Activated T-cell treated with anti-CD3 and anti-CD28 coated beads, Interleukin-2, amount 50 U/mL, for 48 hours (primary cell): ENCODE measurements at regions not wholly inside any gene's neighbourhood (a gene's known extent, or its start where the extent isn't known, plus 50 kb on each side); places are given as distances from the start of the nearest gene placed in this dataset.

ENCODE experiments used
- DNase-seq, 2 experiments: peaks; one replicate each; pipeline ENCODE4 v3.0.0-alpha.2; 2020

DNA sequence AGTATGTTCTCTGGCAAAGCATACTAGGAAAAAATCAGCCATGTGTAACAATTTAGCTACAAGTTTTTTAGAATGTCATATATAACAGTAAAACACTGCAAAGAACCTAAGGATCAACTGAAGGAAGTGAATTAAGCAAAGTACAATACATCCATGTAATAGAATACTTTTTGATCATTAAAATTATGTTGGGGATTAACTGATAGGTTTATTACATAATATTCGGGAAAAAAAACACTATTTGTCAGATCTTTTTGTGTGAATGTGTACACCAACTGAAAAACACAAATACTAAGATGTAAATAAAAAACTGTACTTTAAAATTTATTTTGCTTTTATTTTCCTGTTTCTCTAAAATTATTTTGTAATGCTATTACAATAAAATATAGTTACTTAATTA, 185.5 kb upstream of the DYNLRB2 start:
- DNase-seq, result no peak

DNA sequence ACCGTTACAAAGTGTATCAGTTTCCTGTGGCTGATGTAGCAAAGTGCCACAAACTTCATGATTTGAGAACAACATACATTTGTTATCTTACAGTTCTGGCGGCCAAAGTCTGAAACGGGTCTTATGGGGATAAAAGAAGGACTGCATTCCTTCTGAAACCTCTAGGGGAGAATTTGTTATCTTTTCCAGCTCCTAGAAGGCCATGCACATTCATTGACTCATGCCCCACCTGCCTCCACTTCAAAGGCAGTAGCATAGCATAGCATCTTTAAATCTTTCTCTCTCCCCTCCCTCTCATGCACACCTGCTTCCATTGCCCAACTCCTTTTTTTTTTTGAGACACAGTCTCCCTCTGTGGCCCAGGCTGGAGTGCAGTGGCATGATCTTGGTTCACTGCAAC, 190.7 kb upstream of the DYNLRB2 start:
- no peak for DNase-seq

DNA sequence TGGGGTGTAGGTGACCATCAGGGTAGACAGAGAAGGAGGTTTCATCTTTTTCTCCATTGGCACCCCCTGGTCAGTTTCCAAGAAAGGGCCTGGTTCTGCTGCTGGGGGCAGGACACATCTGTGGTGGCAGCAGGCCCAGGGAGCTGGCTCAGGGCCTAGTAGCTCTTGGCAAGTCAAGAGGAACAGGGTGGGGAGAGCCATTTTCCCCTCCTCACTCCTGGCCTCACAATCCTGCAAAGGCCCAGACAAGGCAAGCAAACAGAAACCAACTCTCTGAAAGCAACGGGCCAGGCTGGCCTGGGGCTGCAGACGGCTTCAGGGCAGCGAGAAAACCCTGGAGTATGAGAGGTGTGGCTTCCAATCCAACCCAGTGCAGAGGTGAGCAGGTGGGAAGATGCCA, 192.9 kb upstream of the DYNLRB2 start:
- no peak for DNase-seq

DNA sequence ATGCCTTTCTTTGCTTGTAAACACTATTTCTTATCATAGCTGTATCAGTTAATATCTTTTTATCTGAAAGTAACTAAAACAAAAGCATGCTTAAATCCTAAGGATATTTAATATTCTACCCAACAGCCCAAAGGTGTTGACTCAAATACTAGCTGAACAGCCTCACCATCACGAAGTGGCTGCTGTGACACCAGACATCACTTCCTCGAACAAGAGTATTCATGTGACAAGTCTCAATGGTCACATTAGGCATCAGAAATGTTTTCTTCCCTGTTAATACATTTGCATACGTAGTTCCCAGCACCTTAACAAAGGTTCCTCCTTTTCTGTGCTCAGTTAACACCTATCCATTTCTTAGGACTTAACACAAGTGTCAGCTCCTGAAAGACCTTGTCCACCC, 193.8 kb upstream of the DYNLRB2 start:
- no peak for DNase-seq

DNA sequence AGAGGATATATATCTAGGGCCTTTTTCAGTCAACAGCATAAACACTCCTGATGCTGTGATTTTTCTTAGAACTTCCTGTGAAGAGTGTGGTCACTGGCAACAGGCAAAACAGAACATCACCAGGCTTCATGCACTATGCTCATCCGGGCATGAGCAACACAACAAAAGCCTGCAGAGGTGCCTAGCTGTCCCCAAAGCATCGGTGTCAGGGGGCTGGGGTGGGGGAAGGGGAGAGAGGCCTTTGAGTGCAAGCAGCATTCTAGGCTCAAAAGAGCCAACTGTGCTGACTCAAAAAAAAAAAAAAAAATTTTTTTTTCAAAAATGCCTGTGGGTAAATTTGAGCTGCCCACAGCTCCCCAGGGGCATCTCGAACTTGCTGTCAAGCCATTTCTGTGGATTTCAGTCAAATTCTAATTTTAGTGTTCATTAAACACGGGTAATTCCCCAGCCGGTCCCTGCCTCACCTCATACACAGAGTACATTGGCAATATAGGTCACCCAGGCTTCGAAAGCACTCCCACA, 194.6 kb upstream of the DYNLRB2 start:
- DNase-seq, result no peak

DNA sequence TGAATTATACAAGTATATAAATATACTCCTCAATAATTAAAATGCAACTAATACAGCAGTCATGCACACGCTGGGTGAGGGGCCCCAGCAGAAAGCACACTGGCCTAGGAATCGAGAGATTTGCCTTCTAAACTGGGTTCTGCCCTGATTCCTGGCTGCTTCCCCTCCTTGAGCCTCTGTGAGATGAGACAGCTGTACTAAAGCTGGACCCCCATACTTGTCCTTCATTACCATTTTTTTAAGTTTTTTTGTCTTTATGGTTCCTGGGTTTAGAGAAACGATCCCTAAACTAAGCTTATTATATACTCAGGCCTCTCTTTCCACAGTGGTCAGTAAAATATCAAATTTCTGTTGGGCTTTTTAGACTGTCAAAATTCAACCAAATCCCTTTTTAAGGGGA, 195.1 kb upstream of the DYNLRB2 start:
- no peak for DNase-seq

DNA sequence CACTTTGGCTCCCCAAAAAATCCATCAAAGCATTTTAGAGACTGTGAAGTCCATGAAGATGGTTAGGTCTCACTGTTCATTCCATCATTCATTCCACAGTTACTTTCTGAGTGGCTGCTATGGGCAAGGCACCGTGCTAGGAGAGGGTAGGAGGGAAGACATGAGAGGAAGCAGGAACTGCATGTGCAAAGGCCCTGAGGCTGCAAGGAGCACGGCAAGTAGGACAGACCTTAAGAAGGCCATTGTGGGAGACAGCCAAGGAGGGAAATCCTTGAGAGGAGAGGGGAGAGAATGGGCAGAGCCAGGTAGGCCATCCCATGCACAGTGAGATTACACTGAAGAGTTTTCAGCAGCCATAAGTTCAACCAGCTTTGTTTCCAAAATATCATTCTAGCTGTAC, 196.2 kb upstream of the DYNLRB2 start:
- no peak for DNase-seq

DNA sequence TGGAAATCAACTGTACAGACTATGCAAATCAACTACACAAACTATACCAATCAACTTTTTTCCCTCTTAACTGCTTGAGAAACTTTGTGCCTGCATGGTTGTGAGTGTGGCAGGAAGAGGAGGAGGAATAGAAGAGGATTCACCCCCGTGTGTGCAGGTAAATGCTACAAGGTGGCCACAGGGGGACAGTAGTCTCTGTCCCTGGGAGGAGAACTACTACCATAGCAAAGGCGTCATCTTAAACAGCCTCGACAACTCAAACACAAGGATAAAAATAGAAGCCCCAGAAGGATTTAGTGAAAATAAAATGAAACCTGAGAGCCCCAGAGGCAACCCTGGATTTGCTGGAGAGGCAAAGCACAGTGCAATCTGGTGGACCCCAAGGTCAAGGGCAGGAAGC, 199.5 kb upstream of the DYNLRB2 start:
- no peak for DNase-seq

DNA sequence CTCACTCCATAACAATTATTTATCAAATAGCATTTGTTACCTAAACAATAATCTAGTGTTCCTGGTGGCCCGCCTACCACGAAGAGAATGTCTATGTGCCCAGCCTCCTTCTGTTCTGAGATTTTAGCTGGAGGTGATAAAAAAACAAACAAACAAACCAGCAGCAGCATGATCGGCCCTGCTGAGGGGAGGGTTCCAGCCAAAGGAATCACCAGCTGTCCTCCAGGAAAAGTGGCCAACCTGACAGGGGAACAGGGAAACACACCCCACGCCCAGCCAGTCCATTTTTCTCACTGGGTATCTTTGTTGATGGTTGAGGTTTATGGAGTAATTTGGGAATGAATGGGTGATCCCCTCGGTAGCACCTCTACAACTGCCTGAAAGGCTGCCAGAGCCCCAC, 203.0 kb upstream of the DYNLRB2 start:
- no peak for DNase-seq

DNA sequence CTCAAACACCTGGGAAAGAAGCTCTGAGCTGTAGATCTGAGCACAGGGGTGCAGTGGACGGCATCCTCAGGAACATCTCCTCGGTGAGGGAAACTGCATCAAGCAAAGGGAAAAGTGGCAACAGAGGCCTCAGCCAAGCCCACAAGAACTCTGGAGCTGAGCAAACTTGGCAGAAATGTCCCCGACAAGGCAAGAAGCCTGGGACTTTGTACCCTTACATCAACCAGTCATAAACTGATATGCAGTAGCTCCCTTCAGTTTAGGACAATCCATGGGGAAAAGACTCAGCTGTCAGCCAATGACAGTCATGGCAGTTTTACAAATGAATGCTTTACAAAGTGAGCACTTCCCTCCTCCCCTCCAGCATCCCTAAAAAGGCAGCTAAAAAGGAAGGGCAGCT, 210.0 kb upstream of the DYNLRB2 start:
- no peak for DNase-seq

DNA sequence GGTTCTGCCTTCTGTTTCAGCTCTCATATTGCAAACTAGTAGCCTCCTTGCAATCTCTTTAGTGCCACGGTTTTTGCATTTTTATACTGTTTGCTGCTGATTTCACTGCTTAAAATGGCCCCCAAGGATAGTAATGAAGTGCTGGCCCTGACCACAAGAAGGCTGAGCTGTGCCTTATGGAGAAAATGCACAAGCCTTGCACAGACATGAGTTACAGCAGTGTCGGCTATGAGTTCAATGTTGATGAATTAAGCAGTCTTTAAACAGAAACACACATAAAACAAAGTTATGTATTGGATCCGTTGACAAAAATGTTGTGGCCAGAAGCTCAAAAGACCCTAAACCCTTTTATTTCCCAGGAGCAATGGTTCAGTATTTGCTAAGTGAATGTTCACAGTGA, 210.6 kb upstream of the DYNLRB2 start:
- DNase-seq, result no peak

DNA sequence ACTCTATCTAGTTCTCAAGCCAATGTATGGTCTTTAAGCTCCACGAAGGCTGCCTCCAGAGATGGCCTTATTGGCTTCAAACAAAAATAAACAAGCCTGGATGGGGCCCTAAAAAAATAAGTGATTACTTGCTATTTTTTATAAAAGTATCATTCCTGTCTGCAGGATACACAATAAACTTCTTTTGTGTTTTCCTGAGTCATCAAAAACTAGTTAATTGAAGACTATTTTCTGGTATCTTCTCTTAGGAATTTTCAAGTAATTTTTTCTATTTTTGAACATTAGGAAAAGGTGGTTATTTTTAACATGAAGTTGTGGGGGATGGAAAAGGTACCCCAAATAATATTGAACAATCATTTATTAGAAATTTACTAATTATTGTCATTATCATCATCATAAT, 213.1 kb upstream of the DYNLRB2 start:
- no peak for DNase-seq

DNA sequence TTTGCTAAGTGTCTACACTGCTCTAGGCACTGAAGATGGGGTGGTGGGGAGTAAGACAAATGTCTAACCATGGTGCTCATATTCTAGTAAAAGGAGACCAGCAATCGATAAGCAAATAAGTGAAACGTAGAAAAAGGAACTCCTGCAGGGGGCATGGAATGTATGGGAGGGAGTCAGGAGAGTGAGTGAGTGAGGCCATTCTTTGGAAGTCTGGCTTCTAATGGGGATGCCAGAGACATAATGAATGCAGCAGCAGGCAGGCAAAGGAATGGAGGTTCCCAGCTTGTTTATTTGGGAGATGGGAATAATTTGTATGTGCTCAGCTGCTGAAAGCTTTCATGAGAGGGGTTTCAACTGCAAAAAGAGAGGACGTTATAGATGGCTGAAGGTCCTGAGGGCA, 216.4 kb upstream of the DYNLRB2 start:
- no peak for DNase-seq

DNA sequence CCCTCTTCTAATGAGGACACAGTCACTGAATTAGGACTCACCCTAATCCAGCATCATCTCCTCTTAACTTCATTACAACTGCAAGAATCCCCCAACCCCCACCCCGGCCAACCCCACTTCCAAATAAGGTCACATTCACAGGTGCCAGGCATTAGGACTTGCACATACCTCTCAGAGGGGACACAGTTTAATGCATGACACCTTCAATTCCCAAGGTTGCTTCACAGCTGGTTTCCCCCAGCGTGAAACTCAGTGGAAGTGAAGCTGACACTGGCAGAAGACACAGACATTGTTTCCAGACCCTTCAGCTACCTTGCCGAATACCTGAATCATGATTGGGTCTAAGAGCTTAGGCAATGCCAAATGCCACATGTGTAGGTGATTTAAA, 217.0 kb upstream of the DYNLRB2 start:
- DNase-seq, result no peak

DNA sequence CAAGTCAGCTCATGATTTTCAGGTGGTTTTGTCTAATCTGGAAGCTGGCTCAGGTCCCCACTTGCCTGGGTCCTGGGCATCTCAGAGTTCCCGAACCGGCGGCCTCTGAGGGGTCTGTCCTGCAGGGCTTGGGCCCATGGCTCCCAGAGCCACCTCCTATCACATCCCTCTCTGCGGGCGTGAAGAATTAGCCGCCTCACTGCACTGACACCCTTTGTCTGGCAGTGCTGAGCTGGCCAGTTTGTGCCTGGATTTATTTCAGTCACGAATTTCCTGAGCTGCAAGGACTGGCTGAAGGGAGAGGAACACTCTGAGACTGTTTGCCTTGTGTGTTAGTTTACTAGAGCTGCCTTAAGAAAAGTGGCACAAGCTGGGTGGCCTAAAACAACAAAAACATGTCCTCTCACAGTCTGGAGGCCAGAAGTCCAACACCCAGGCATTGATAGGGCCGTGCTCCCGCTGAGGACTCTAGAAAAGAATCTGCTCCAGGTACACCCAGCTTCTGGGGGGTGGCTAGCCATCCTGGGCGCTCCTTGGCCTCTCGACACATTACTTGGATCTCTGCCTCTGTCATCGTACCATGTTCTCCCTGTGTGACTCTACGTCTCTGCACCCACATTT, 217.5 kb upstream of the DYNLRB2 start:
- no peak for DNase-seq

DNA sequence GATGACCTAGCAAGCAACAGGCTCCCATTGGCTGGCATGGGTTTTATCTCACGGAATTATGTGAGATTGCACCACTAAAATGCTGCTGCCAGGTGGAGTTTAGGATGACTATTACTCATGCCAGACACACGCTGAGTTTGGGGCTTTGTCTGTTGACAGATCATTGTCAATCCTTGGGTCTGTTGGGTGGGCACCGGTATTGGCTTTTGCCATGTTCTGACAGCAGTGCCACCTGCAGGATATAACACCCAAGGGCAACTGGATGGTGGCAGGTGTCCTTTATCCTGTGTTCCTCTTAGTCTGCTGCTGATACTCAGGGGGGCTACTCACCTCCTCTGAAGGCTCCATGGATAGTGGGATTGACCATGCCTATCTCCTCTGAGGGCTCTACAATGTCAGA, 221.6 kb upstream of the DYNLRB2 start:
- DNase-seq, result peak in 1 of 2 experiments; percentile 18

DNA sequence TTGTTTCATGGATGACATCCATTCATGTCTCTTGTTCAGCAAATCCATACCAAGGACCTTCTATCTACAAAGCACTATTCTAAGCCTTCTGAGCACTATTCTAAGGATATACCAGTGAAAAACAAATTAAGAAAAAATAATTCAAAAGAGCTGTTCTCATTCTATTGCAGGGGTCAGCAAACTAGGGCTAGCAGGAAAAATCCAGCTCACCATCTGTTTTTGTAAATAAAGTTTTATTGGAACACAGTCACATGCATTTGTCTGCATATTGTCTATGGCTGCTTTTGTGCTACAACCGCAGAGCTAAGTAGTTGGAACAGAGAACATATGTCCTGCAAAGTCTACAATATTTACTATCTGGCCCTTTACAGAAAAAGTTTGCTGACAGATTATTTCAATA, 222.7 kb upstream of the DYNLRB2 start:
- DNase-seq, result no peak

DNA sequence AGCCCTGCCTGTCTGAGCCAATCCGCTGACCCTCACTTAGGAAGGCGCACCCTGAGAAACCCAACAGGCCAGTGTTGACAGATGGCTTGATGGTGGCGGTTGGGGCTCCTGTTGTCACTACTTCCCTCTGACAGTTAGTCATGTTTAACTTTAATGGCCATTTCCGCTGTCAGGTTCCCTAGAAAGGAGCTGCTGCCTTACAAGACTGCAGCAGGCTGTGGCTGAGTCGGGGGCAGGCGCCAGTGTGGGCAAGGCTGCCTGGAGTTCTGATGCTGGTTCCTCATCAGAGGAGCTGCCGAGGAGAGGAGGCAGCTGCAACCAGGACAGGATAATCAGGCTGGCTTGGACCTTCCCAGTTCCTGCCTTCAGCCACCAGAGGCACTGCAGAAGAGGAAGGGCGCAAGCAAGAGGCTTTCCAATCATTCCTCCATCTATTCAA, 223.2 kb upstream of the DYNLRB2 start:
- no peak for DNase-seq

DNA sequence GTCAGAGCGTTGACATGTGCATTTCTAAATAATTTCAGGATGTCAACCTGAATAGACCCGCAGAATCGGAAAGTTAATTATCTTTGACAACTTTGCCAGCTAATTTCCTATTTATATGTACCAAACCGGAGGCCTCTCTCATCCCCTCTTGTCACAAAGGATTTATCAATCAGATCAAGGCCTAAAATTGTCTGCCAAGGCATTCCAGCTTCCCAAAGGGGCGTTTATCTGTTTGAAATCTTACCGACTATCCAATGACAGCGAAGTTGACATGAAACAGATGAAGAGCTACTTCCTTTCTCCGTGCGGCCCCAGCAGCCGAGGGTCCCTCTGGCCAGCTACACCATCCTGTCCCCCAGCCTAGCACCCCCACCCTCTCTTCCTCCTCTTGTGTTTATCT, 223.7 kb upstream of the DYNLRB2 start:
- DNase-seq, result no peak

DNA sequence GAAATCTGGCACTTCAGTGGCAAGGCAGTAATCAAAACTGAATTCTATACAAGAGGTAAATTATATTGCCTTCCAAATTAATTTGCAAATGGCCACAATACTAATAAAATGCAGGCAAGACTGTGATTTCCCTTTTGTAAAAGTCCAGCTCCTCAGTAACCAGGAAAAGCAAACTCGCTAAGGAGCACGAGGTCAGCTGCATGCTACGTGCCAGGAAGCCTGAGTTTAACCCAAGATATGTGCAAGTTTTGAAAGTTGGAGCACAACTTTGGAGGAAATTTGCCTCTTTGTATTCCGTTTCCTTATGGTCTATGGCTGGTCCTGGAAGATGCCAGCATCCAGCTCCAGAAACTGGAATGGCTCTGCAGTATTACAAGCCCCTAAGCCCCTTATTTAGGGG, 226.8 kb upstream of the DYNLRB2 start:
- no peak for DNase-seq

DNA sequence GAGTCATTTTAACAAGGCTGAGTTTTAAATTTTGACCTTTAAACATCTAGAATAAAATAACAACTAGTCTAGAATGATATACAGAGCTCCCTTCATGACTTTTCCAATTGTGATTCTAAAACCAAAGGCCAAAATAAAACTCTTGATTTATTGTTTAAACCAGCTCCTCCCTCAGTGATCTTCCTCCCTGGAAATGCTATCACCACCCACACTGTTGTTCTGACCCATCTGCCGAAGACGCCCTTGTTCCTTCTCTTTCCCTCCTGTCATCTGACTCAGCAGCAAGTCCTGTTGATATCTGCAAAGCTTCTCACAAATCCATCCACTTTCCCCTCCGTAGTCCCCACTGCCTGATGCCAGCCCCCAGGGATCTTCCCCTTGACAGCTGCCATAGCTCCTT, 231.6 kb upstream of the DYNLRB2 start:
- no peak for DNase-seq

DNA sequence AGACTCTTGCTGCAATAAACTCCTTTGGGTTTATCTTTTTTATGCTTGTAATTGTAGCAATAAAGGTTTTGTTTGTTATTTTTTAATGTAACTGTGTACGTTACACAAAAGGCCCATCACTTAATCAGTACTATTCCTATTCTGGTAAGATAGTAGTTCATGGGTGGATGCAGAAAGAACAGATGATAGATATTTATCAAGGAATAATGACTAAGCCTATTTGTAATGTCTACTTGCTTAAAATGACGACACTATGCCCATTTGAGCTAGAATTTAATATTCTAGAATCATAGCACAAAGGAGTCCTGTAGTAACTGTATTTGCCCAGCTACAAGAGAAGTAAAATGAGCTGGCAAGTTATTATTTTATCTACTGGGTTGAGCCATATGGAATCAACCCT, 235.4 kb upstream of the DYNLRB2 start:
- no peak for DNase-seq

DNA sequence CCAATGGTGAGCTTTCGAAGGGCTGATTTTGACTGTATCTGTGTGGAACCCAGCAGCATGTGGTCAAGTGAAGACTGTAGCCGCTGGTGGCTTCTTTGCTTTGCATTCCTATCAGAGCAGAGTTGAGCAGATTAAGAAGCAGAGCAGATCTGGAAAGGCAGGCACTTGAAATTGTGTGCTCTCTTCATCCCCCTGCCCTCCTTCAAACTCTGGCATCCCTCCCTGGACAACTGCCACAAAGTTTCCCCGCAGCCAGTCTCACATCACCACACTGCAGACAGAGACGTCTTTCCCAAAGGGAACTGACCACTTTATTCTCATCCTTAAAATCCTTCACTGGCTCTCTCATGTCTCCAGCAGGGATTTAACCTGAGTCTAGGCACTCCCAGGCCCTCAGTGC, 237.1 kb upstream of the DYNLRB2 start:
- no peak for DNase-seq

DNA sequence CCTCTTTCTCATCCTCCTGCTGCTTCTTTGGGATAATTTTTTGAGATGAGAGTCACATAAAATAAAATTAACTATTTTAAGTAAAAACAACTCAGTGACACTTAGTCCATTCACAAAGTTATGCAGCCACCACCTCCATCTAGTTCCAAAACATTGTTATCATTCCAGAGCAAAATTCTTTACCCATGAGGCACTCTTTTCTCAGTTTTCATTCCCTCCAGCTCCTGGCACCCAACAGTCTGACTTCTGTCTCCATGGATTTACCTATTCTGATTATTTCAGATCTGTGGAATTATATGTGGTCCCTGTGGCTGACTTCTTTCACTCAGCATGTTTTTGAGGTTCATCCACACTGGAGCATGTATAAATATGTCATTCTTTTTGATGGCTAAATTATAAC, 239.9 kb upstream of the DYNLRB2 start:
- DNase-seq, result no peak

DNA sequence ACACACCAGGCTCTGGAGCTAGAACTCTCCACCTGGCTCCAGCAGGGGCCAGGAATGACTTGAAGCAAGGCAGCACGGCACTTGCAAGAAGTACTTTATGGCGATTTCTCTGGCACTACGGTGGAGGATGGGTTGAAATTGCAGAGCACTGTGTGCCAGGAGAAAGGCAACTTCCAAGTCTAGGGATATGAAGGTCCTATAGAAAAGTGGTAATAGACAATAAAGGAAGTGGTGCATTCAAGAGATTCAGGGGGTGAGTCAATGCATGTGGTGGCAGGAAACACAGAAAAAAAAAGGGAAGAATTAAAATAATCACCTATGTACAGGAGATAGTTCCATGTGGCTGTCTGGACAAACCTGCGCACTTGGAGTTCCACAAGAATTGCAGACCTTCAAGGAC, 240.3 kb upstream of the DYNLRB2 start:
- DNase-seq, result no peak

DNA sequence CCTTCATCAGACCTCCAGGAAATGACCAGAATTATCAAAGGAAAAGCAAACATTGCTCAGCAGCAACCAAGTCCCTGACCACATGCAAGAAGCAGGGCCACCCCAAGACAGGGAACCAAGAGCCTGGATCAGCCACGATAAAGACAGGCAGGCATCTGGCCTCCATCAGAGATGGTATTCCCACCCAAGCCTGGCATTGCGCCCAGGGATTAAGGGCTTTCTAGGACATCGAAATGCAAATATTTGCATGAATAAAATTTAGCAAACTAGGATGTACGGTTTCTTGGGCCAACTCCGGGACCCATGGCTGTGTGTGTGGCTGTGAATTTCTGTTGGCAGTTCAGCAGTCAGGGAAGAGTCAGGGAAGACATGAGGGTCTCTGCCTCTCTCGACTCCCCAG, 241.4 kb upstream of the DYNLRB2 start:
- no peak for DNase-seq
